Duodenal mucosa (tissue), 2 donors: ENCODE measurements at regions not wholly inside any gene's neighbourhood (a gene's known extent, or its start where the extent isn't known, plus 50 kb on each side); places are given as distances from the start of the nearest gene placed in this dataset.
"Not testable (repeated sequence)": the region's sequence is repeated elsewhere in the genome, so short reads cannot be mapped to it uniquely, and the experiment has no call there.

Source experiments
- H3K27ac ChIP-seq: one replicate; pipeline ENCODE4 v1.7.0; 2013; ENCODE audit warnings: low read depth, low read length
- H3K27me3 ChIP-seq, 2 donors: one replicate each; pipeline ENCODE4 v1.7.0; 2013; ENCODE audit warnings: low read length in 2 of 2, control low read depth in 1 of 2; ENCODE audit not compliant: insufficient read depth in 2 of 2, control insufficient read depth in 1 of 2
- H3K36me3 ChIP-seq, 2 donors: one replicate each; pipeline ENCODE4 v1.7.0; 2013; ENCODE audit warnings: low read length in 2 of 2, control low read depth in 1 of 2; ENCODE audit not compliant: insufficient read depth in 2 of 2, control insufficient read depth in 1 of 2
- H3K4me1 ChIP-seq, 2 donors: one replicate each; pipeline ENCODE4 v1.7.0; 2013; ENCODE audit warnings: low read length in 2 of 2, control low read depth in 1 of 2; ENCODE audit not compliant: insufficient read depth in 2 of 2, control insufficient read depth in 1 of 2
- H3K4me3 ChIP-seq, 2 donors: one replicate each; pipeline ENCODE4 v1.7.0; 2013; ENCODE audit warnings: low read length in 2 of 2, low read depth in 1 of 2
- H3K9ac ChIP-seq, 2 donors: one replicate each; pipeline ENCODE4 v1.7.0; 2013; ENCODE audit warnings: low read length in 2 of 2, low read depth in 1 of 2
- H3K9me3 ChIP-seq, 2 donors: one replicate each; pipeline ENCODE4 v1.7.0; 2013; ENCODE audit warnings: low read length in 2 of 2, control low read depth in 1 of 2; ENCODE audit not compliant: control insufficient read depth in 1 of 2

DNA sequence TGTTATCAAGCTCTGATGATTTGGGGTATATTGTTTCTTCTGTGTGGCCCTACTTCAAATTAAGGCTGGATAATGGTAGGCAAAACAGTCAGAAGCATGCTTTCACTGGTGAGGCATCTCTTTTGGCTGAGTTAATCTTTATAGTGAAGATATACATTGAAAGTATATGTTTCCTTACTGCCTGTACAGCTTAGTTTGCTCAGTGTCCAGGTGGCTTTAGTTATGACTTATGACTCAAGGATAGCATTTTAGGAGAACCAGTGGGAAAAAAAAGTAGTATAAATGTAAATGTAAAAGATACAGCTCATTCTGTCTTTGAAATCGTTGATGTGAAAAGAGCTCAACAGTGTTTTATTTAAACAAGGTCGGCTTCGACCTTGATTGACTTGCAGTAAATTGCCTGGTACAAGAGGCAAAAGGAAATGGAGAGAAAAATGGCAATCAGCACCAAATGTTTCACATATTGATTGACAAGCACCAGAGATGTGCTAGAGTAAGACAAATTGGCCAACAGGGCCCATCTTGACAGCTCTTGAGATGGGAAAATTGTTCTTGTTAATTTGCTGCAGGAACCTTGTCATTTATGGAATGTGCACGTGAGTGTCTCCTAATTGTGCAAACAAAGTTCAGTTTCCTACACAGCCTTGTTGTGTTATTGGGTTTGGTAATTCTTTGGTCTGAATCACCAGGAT, 447.4 kb upstream of the WWC1 start:
- no peak overlapping the region for H3K27ac ChIP-seq
- no peak overlapping the region for H3K4me3 ChIP-seq
- H3K9me3 ChIP-seq: no peaks in the 10 kb centered on the region
- no peak overlapping the region for H3K9ac ChIP-seq
- no peaks in the 10 kb centered on the region for H3K27me3 ChIP-seq
- no peaks in the 10 kb centered on the region for H3K36me3 ChIP-seq
- no peaks in the 10 kb centered on the region for H3K4me1 ChIP-seq

DNA sequence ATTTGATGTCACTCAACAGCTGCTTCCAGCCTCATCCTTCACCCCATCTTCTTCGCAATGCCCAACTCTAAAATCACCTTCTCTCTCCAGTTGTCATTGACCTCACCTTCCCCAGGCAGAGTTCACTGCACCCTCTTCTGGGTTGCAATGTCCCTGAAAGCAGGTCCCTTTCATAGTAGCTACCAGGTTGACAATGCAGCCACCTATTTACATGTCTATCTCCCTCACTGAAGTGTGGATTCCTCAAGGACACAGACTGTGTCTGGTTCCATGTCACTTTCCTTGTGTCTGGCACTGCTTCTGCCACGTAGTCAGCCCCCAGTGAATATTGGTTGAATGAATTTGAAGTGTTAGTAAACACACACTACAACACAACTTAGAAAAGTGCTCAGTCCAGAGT, 445.5 kb upstream of the WWC1 start:
- H3K4me1 ChIP-seq: no peaks in the 10 kb centered on the region
- H3K9ac ChIP-seq: no peak overlapping the region
- H3K27me3 ChIP-seq: no peaks in the 10 kb centered on the region
- H3K4me3 ChIP-seq: no peak overlapping the region
- H3K27ac ChIP-seq: no peak overlapping the region
- H3K9me3 ChIP-seq: no peaks in the 10 kb centered on the region
- no peaks in the 10 kb centered on the region for H3K36me3 ChIP-seq

DNA sequence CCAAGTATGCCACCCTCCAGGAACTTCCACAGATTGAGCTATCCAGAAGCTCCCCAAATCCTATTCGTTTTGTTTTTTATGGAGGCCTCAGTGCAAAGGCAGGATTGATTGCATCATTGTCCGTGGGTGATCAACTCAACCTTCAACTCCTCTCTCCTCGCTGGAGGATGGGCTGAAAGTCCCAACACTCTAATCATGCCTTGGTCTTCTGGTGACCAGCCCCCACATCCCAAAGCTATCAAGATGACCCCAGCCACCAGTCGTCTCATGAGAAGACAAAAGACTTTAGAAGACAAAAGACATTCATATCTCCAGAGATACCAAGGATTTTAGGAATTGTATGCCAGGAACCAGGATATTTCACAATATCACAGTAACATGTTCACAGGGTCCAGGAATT, 441.6 kb upstream of the WWC1 start:
- Histone ChIP-seq H3K9ac (no peak overlapping the region), H3K4me3 (no peak overlapping the region), H3K27me3 (no peaks in the 10 kb centered on the region), H3K36me3 (no peaks in the 10 kb centered on the region), H3K4me1 (no peaks in the 10 kb centered on the region), H3K27ac (no peak overlapping the region), H3K9me3 (no peaks in the 10 kb centered on the region)

DNA sequence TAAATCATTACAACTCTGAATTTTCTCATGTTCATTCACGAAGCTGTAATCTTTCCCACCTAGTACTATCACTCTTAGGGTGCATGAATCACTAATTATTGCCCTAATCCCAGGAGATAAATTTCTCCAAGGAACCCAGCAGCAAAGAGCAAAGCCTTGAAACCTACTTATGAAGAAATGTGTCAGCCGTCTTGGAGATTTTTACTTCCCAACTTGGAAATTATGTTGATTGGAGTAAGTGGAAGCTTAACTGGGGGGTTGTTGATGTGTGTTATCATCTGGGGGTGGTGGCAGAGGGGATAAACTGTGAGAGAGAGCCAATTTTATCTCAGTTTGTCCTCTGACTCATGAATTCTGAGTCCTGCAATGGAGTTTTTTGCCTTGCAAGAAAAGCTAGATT, 440.5 kb upstream of the WWC1 start:
- H3K27ac ChIP-seq: no peak overlapping the region
- H3K36me3 ChIP-seq: no peaks in the 10 kb centered on the region
- no peak overlapping the region for H3K4me3 ChIP-seq
- no peaks in the 10 kb centered on the region for H3K27me3 ChIP-seq
- H3K9ac ChIP-seq: no peak overlapping the region
- no peaks in the 10 kb centered on the region for H3K4me1 ChIP-seq
- no peaks in the 10 kb centered on the region for H3K9me3 ChIP-seq

DNA sequence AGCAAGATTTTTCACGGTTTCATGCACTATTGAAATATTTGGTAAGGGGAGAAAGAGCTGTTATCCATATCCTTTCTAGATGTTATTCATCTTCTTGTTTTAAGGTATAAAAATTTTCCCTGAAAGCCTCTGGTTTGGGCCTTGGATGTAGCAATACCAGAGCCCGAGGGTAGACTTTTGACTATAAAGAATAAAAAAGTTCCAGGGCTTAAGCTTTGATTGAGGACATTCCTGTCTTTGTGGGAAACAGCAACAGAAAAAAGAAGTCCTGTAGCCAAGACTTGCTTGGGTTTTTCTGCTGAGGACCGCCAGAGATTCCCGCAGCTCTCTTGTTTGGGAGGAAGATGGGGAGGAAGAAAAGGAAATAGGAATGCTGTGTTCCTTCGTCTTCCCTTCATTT, 440.0 kb upstream of the WWC1 start:
- H3K27ac ChIP-seq: no peak overlapping the region

DNA sequence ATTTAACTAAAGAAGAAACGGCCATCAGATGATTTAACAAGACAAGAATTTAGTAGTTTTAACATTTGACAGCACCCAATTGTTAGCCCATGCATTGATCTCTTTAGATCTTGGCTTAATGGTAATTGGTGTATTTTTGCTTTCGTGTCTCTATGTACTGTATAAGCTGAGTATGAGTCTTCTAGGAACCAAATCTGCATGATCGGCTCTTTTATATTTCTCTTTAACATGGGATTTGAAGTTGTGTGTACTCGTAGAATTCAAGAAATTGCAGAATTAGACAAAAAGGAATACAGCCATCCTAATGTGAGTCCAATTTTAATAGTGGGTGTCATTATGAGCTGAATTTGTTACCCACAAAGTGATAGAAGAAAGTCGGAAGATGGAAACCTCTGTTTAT, 438.9 kb upstream of the WWC1 start:
- Histone ChIP-seq H3K4me1 (no peaks in the 10 kb centered on the region), H3K36me3 (no peaks in the 10 kb centered on the region), H3K27me3 (no peaks in the 10 kb centered on the region), H3K27ac (no peak overlapping the region), H3K9ac (no peak overlapping the region), H3K4me3 (no peak overlapping the region), H3K9me3 (no peaks in the 10 kb centered on the region)

More for the DNA sequence above, 440.0 kb upstream of the WWC1 start:
- H3K9me3 ChIP-seq: no peaks in the 10 kb centered on the region
- H3K27me3 ChIP-seq: no peaks in the 10 kb centered on the region
- no peaks in the 10 kb centered on the region for H3K4me1 ChIP-seq
- H3K4me3 ChIP-seq: no peak overlapping the region
- no peaks in the 10 kb centered on the region for H3K36me3 ChIP-seq
- H3K9ac ChIP-seq: no peak overlapping the region

DNA sequence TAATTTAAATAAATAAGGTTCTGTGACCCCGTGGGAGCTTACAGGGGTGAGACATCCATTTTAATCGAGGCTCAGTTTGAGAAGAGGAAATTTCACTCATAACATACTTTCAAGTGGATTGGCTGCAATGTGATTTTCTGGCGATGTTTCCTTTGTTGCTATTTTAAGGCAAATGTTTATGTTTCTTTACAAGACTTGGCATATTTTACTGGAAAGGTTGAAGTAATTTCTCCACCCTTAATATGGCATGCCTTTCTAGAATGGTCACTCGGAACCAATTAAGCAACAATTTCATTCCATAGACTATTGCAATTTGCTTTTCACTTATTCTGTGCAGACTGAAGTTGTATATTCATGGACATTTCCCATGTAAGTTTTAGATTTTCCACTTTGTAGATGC, 438.0 kb upstream of the WWC1 start:
- H3K27me3 ChIP-seq: no peaks in the 10 kb centered on the region
- H3K9me3 ChIP-seq: no peaks in the 10 kb centered on the region
- H3K27ac ChIP-seq: no peak overlapping the region
- H3K36me3 ChIP-seq: no peaks in the 10 kb centered on the region
- no peaks in the 10 kb centered on the region for H3K4me1 ChIP-seq
- no peak overlapping the region for H3K9ac ChIP-seq
- no peak overlapping the region for H3K4me3 ChIP-seq

DNA sequence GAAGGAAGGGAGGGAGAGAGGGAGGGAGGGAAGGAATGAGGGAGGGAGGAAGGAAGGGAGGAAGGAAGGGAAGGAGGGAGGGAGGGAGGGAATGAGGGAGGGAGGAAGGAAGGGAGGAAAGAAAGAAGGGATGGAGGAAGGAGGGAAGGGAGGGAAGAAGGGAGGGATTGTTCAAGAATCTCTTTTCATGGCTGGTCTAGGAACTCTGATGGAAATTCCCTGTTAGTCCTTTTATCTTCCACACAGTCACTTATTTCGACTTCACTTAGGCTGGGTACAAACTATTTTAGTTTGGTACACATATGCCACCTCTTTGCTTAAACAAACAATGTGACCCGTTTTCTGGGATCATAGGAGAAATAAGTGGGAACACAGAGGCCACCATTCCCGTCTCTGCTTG, 435.6 kb upstream of the WWC1 start:
- Histone ChIP-seq H3K9me3 (no peaks in the 10 kb centered on the region), H3K4me1 (no peaks in the 10 kb centered on the region), H3K9ac (no peak overlapping the region), H3K4me3 (no peak overlapping the region), H3K27ac (no peak overlapping the region), H3K36me3 (no peaks in the 10 kb centered on the region), H3K27me3 (no peaks in the 10 kb centered on the region)

DNA sequence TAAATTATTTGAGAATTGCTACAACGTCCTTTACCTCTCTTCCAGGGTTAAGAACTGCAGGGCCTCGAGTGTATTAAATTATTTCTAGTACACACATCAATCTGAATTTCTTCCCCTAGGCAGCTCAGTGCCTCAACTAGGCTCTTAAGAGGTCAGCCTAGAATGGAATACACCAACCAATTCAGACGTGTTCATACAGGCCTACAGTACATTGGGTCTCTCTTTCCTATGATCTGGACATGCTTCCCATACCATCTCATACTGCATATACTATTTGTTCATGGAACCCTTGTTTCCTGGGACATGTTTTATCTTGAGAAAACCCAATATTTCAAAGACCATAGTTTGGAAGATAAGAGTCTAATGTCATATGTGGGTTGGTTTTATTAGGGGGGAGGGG, 434.1 kb upstream of the WWC1 start:
- H3K9me3 ChIP-seq: no peaks in the 10 kb centered on the region

DNA sequence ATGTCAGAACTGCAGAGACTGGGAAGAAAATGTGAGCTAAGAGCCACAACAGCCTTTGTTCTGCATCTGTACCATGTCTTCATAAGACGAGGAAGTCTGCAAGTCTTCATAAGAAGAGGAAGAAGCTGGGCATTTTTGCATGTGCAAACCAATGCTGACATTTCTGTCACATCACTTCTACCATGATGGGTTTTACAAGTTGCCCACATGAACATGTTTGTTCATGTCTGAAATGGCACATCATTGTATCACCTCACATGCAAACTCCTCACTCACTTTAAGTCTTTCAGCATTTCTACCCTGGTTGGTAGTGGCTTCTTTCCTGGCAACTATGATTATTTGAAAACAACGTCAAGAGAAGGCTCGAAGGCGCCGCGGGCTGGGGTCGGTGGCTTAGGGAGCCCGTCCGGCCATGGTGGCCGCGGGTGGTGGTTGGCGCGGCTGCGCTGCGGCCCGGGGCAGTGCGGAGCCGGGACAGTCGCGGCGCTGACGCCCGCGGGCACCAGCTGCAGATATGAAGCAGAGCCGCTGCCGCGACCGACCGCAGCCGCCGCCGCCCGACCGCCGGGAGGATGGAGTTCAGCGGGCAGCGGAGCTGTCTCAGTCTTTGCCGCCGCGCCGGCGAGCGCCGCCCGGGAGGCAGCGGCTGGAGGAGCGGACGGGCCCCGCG, 433.1 kb upstream of the WWC1 start:
- H3K27ac ChIP-seq, H3K4me3 ChIP-seq, H3K27me3 ChIP-seq, H3K4me1 ChIP-seq, H3K9me3 ChIP-seq, H3K36me3 ChIP-seq, H3K9ac ChIP-seq: not testable (repeated sequence)

More for the DNA sequence above, 434.1 kb upstream of the WWC1 start:
- Histone ChIP-seq H3K27ac (no peak overlapping the region), H3K27me3 (no peaks in the 10 kb centered on the region), H3K9ac (no peak overlapping the region), H3K4me3 (no peak overlapping the region), H3K4me1 (no peaks in the 10 kb centered on the region), H3K36me3 (no peaks in the 10 kb centered on the region)
